ENCODE measurements at regions not wholly inside any gene's neighbourhood (a gene's known extent, or its start where the extent isn't known, plus 50 kb on each side); places are given as distances from the start of the nearest gene placed in this dataset.

DNA sequence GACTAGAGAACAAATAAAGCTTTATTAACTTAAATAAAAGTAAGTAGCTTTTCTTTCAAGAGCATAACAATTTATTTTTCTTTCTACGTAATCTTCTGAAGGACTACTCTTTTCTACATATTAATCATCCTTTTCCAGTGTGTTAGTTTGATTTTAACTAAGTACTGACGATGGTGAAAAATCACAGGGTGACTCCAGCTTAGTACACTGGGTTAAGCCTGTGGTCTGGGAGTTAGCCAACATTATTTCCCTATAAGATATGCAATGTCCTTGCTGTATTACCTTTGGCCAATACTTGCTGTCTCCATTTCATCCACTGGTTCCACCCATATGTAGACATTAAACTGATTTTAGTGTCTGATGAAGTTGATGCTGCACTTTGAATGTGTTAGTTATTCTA is 508.6 kb upstream of the SUCLG2 start:
- no peak for DNase-seq (ENCODE audit: low read depth in 2 of 2)

DNA sequence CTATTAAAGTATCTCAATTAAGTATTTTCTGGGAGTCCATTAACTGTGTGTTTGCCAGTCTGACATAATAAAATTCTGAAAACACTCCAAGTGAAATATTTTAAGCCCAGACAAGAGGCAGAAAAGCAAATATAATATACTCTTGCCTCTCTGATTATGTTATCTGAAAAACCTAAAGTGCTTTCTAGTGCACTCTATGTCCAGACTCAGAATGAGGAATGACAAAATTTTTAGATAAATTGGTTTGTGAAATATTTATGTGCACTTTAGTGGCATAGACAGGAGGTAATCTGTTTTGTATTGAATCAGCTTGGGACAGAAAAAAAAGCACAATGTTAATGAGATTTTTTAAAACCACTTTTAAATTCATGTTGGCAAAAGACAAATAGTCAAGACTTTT is 508.2 kb upstream of the SUCLG2 start:
- DNase-seq (ENCODE audit: low read depth in 2 of 2), result no peak

DNA sequence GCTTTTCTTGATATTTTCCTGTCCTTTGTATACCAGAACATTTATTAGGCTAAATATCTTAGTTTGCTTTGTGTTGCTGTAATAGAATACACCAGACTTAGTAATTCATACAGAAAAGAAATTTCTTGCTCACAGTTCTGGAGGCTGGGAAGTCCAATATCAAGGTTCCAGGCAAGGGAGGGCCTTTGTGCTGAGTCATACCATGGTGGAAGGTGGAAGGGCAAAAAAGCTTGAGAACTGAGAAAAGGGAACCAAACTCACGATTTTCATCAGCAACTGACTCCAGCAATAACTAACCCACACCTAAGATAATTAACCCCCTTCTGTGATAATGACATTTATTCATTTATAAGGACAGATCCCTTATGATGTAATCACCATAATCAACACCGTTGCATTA is 496.9 kb upstream of the SUCLG2 start:
- no peak for DNase-seq (ENCODE audit: low read depth in 2 of 2)

DNA sequence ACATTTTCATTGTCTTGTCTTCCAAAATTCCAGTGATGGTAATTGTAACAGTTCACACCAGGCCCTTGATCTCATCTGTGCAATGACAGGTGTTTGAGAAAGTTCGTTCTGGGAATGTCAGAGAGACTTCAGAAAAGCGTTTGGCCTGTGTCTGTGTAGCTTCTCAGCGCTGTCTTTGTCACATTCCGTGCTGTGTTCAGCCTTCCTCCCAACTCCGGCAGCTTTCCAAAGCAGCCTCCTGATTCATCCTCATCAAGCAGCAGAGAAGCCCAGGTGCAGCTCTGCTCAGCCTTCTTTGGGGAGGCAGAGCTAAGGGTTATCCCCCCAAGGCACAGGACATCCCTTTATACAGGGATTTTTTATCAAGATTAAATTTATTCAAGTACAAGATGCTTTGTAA is 494.0 kb upstream of the SUCLG2 start:
- DNase-seq (ENCODE audit: low read depth in 2 of 2), result no peak

DNA sequence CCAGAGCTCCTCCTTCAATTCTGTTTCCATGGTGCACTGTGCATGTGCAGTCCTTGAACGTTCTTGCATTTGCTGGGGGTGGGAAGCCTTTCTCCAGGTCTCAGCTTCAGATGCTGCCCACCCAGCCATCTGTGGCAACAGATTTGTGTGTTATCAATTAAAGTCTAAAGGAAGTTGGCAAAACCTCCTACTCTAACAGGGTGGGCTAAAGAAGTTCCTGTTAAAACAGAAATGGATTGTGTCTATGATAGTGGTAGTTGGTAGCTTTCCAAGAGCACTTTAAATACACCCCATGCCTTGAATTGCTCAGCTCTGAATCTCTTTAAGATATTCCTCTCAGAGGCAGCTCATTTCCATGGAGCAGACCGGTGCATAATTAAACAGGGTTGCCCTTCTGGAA is 488.0 kb upstream of the SUCLG2 start:
- no peak for DNase-seq (ENCODE audit: low read depth in 2 of 2)

DNA sequence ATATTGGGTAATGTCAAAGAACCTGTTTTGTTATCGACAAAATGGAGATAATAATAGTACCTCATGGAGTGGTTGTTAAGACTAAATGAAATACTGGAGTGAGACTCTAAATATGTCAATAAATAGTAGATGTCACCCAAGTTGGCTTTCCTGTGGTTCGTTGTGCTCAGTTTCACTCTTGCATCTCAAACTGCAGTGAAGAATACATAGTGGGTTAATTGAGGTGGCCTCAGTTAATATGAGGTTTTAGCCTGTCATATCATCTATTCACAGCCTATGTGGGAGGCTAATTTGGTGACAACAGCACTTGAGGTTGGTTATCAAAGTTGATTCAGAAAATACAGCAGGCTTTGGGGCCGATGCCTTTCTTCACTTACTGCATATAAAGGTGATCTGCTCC is 485.5 kb upstream of the SUCLG2 start:
- DNase-seq (ENCODE audit: low read depth in 2 of 2), result no peak

DNA sequence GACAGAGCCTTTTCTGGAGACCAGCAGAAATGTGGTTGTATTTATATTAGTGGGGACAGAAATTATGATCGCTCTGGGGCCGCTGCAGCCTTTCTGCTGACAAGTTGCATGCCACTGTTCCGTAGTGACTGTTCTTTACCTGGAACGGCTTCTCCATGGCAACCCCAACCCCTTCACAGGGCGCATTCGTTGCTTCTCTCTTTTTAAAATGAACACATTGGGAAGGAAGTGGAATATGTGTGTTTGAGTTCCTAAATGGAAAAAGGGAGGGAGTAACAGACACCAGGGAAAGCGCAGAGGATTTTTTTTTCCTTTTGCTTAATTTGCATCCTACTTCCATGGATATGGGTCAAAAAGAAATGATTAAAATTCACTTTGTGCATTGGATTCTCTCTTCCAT is 482.0 kb upstream of the SUCLG2 start:
- no peak for DNase-seq (ENCODE audit: low read depth in 2 of 2)

DNA sequence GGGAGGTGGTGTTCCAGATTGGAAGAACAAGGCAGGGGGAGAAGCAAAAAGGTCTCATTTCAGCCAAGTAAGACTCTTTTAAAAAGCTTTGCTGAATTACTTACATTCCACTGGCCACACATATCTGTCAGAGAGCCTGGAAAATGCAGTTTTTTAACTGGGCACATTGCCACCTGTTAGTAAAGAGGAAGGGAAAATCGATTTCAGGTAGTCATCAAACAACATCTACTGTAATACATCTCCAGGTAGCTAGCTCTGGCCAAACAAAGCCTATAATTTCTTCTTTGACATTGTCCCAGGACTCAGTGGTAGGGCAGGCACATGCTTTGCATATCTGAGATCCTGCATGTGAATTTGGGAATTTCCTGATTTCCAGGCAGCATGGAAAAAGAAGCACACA is 480.7 kb upstream of the SUCLG2 start:
- no peak for DNase-seq (ENCODE audit: low read depth in 2 of 2)

DNA sequence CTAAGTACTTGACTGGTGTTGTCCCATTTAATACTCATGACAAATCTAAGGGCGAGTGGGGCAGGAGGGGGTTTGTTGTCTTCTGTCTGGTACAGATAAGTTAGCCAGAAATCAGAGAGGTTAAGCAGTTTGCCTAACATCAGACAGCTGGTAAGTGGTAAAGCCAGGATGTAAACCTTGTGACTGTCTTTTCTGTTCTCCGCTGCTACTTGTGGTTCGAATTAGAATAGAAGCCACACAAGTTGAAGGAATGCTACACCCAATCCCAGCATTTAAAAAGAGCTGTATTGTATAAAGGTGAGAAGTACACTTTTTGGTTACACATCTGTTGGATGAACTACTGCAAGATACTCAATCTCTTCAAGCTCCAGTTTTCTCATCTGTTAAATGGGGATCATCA is 474.7 kb upstream of the SUCLG2 start:
- DNase-seq (ENCODE audit: low read depth in 2 of 2), result no peak

DNA sequence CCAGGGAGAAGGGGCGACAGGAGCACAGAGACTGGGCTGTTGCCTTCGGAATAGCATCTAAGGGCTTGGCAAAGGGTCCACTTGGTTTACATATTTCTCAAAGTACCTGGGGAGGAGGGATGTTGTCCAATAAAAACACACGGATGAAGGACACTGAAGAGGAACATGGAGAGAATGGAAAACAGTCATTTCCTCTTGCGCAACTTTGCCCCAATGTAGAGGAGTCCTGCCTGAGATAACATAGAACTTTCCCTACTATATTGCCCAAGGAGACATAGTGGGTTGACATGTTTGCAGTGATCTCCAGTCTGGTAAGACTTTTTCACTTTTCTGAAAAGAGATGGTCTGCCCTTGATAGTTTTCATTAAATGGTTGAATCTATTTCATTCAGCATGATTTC is 468.8 kb upstream of the SUCLG2 start:
- DNase-seq (ENCODE audit: low read depth in 2 of 2), result no peak

DNA sequence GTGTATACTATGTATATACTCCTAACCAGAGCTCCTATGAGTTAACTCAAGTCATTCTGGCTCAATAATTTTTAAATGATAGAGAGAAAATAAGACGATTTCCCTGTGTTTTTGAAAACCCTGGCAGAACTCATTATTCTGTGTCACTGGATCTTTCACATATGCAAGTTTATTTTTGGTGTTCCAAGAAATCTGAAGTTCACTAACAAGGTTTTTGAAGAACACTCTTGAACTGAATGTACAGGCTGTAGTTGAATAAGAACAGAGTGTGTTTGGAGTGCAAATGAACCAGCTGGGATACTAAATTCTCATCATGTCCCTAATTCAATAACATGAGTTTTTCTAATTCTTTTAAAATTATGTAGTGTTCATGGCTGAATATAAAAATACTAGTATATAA is 466.9 kb upstream of the SUCLG2 start:
- DNase-seq (ENCODE audit: low read depth in 2 of 2), result no peak

DNA sequence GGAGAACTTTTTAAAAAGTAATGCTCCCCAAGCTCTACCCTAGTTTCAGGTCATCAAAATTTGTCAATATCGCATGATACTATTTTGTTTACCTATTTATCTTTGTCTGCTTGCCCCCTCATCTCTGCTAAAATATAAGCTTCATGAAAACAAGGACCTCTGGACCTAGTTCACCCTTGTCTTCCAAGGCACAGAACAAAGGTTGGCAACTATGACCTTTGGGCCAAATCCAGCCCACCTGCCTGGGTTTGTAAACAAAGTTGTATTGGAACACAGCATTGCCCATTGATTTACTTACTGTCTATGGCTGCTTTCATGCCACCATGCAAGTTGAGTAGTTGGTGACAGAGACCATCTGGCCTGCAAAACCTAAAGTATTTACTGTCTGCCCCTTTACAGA is 462.2 kb upstream of the SUCLG2 start:
- no peak for DNase-seq (ENCODE audit: low read depth in 2 of 2)

DNA sequence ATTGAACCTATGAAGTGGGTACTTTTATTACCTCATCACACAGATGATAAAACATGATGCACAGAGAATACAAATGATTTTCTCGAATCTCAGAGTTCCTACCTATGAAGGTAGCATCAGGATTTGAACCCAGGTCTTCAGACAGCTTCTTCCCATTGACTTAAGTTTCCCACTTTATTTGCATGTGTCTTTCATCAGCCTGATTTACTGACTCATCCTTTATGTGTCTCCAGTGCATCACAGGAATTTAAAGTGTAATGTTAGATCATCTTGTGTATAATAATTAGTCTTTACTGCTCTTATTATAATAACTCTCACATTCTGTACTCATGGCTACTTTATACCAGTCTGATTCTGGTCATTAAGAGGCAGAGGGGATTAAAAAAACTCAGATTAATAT is 449.4 kb upstream of the SUCLG2 start:
- no peak for DNase-seq (ENCODE audit: low read depth in 2 of 2)

DNA sequence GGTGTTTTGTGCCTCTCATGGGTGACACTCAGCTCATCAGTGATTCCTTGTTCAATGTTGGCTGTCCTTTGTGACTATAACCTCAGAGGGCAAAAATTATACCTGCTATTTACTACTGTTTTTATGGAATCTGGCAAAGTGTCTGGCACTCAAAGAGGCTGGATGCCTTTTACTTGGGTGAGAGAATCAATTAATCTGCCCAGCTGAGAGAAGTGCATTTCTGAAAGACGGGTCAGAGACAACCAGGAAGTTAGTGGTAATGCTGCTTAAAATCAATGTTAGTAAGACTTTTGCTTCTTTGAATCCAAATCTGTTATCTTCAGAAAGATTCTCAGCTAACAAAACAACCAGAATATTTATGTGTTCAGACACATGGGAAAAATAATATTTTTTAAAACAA is 436.2 kb upstream of the SUCLG2 start:
- no peak for DNase-seq (ENCODE audit: low read depth in 2 of 2)

DNA sequence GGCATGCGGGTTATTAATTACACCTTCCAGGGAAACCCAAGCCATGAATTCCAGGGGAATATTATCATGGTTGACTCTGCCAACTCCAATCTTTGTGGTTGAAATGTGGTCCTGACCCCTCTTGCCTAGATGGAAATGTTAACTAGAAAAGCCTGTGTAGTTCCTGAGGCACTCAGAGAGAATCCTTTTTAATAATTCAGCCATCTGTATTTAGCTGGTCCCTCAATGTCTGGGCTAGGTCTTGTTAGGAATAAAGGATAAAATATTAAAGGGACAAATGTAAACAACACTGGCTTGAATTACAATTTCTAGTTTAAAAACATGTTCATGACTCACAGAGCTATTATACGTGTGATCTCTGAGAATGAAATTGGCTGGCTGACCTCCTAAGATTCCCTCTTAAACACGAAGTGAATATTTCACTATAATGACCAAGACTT is 435.2 kb upstream of the SUCLG2 start:
- no peak for DNase-seq (ENCODE audit: low read depth in 2 of 2)

DNA sequence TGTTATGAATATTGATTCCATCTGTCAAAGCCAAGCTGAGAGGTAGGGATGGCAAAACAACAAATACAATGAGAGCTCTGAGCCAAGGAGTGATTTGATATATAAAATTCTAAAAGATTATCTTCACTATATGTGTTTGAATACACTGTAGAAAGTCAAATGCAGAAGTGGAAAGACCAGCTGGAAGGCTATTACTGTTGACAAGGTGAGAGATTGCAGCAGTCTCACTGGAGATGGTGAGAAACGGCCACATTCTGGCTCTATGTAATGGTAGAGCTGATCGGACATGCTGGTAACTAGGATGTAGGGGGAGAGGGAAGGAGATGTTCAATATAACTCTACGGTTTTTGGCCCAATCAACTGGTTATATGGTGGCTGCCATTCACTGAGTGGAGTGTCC is 434.2 kb upstream of the SUCLG2 start:
- DNase-seq (ENCODE audit: low read depth in 2 of 2), result no peak

DNA sequence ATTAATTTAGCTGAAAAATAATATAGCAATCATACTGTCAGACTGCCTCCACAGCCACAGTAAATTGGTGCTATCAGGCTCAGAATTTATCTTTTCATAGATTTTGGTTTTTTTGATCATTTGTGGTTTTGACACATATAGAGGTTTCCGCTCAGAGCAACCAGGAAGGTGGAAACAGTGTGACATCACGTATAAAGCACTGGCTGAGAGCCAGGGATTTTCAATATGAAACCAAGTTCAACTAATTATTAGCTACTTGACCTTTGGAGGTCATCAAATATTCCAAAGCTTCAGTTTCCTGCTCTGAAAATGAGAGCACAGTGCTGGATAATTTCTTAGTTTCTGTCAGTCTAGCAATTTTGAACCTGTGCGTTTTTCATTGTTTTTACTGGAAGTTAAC is 433.8 kb upstream of the SUCLG2 start:
- peak; percentile 6 to 15 for DNase-seq (ENCODE audit: low read depth in 2 of 2)

DNA sequence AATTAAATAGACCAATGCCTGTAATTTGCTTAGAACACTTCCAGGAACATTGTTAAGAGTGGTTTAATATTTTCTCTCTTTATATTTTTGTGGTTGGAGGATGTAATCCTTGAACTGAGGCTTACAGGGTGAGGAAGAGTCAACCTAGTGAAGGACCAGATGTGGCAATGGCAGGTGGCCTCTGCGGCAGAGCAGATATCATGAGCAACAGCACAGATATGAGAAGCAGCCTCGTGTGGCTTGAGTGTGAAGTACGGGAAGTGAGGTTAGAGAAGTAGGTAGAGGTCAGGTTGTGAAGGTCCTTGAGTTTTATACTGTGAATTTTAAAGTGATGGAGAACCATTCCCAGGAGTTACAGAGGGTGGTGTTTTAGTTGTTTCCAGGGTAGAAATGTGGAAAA is 417.6 kb upstream of the SUCLG2 start:
- DNase-seq (ENCODE audit: low read depth in 2 of 2), result no peak

DNA sequence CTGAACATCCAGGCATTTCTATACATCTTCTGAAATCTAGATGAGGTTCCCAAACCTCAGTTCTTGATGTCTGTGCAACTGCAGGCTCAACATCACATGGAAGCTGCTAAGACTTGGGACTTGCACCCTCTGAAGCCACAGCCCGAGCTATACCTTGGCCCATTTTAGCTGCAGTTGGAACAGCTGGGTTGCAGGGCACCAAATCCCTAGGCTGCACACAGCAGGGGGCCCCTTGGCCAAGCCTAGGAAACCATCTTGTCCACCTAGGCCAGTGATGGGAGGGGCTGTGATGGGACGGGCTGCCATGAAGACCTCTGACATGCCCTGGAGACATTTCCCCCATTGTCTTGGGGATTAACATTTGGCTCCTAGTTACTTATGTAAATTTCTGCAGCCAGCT is 415.8 kb upstream of the SUCLG2 start:
- no peak for DNase-seq (ENCODE audit: low read depth in 2 of 2)

DNA sequence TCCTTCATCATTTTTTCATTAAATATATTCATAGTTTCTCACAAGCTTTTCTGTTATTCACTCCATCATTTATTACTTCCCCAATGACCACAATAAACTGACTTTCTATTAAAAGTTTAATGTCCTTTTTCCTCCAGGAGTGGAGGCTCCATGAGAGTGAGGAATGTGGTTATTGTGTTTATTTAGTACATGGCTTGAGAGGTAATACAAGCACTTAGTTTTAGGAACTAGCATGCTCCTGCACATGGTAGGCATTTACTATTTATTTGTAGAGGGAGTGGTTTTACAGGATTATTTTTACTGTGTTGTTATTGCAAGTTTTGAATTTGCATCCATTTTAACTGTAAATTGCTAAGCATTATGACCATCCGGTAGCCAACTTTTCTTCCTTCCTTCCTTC is 412.9 kb upstream of the SUCLG2 start:
- no peak for DNase-seq (ENCODE audit: low read depth in 2 of 2)

DNA sequence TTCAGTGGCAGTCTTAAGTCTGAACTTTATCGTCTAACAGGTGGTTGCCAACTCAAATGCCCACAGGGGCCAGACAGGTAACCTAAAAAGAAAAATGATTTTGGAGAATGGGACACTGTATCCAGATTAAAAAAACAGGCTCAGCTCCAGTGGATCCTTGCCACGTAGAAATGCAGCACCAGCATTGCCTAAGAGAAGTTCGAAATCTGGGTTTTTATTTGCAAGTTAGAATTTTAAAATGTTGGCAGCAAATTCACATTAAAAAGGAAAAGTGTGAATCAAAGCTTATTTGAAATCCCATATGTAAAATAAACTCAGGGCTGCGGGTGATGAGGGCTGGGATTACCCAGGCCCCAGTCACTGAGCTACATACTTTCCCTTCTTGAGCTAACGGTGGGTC is 408.5 kb upstream of the SUCLG2 start:
- DNase-seq (ENCODE audit: low read depth in 2 of 2), result no peak

DNA sequence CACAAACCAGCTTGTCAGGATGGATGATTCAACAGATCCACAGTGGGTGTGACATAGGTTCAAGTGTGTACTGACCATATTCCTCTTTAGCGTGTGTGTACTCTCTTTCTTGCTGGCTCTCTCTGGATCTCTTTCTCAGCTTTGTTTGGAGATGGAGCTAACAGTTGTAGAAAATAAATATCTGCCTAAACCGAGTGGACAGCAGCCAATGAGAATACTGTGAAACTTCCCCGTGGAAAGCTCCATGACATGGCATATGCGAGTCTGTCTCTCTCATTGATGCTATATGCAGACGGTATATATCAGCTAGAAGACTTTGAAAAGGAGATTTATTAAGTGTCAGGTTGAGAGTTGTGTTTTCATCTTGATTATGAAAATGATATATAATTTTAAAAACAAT is 406.5 kb upstream of the SUCLG2 start:
- DNase-seq (ENCODE audit: low read depth in 2 of 2), result no peak

DNA sequence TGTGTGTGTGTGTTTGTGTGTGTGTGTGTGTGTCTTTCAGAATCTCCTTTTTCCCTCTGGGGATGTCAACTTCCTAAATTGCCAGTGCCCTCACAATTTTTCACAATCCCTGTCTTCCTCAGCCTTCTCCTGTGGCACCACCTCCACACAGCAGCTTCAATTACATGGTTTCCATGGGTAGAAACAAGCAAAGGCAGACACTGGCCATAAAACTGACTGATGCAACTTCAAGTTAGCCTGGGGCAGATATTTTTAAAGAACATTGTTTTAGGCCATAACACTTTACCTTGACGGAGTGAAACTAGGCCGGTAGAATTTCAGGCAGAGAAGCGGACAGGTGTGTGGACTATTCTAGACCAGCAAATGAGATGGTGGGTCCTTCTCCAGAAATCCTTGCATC is 405.8 kb upstream of the SUCLG2 start:
- DNase-seq (ENCODE audit: low read depth in 2 of 2), result no peak

DNA sequence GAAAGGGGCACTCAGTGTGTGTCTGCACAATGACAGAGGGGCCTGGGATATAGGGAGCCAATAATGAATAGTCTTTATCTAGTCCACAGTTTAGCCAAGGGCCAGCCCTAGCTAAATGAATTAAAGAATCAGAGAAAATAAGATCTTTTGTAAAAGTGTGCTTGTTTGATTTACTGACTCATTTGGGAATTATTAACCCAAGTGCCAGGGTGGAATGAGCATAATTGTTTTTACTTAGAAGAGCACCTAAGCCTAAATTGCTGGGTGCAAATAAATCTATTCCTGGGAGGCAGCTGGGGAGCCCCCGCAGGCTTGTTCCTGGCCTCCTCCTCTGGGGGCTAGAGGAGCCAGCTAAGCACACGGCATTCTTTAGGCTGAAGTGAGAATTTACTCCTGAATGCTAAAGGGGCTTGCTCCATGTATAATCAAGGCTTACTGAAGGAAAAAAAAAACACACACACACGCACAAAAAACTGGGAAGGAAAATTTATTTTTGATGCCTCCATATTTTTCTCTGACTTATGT is 405.3 kb upstream of the SUCLG2 start:
- no peak for DNase-seq (ENCODE audit: low read depth in 2 of 2)

All from activated CD4-positive, alpha-beta T cell treated with anti-CD3 and anti-CD28 coated beads for 24 hours (primary cell).